ENCODE measurements at regions not wholly inside any gene's neighbourhood (a gene's known extent, or its start where the extent isn't known, plus 50 kb on each side); places are given as distances from the start of the nearest gene placed in this dataset.

DNA sequence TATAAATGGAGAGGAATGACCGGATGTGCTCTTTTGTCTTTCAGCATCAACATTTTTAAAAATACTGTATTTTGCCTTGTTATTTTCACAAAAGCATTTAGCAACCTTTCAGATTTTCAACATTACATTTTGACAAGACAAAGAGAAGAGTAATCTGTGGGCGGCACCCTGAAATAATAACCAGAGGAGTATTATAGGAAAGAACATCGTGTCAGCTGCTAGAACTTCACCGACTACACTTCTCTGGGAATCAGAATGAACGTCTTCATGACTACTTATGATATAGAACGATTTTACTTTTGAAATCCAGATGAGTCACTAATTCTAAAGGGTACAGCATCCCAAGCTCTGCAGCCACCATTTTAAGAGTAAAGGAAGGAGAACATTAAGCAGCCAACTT is 531.5 kb upstream of the FRG1 start:
- H3K4me3 ChIP-seq (ENCODE audit: low read depth in 2 of 2, low read length in 2 of 2): no peak overlapping the region
- no peaks in the 10 kb centered on the region for H3K4me1 ChIP-seq (ENCODE audit: control insufficient read depth, insufficient read depth, low read length)
- H3K27me3 ChIP-seq (ENCODE audit: control insufficient read depth, insufficient read depth, low read length): no peaks in the 10 kb centered on the region
- H3K9me3 ChIP-seq (ENCODE audit: control insufficient read depth, insufficient read depth, low read depth, low read length): no peaks in the 10 kb centered on the region
- H3K36me3 ChIP-seq (ENCODE audit: control insufficient read depth, insufficient read depth, low read length): no peaks in the 10 kb centered on the region
- ChIA-PET POLR2A (no interaction called here), CTCF (no interaction called here)
- in situ Hi-C loops (cut with HindIII; ENCODE audit: low pct_unique_long_range_greater_than_20kb, low sequenced_read_pairs) (no loop called here), intact Hi-C loops (cut with micrococcal nuclease; ENCODE audit: unreplicated experiment) (no loop called here)
- DNase-seq (ENCODE audit: low read depth, low spot score) (no peak), ATAC-seq (no peak)
- no TSS peak for BruUV-seq (replicated peaks)
- H3K27ac ChIP-seq (ENCODE audit: low read length): no peak overlapping the region
- TF ChIP-seq SIN3A (IDR thresholded peaks at IDR 0.05; ENCODE audit: borderline replicate concordance, insufficient read depth, low read depth, low read length) (no peak), POLR2AphosphoS5 (IDR thresholded peaks at IDR 0.05; ENCODE audit: low read depth, low read length) (no peak), TCF7L2 (IDR thresholded peaks at IDR 0.05; ENCODE audit: low read depth, low read length) (no peak)
- TF ChIP-seq, protein P1, sequence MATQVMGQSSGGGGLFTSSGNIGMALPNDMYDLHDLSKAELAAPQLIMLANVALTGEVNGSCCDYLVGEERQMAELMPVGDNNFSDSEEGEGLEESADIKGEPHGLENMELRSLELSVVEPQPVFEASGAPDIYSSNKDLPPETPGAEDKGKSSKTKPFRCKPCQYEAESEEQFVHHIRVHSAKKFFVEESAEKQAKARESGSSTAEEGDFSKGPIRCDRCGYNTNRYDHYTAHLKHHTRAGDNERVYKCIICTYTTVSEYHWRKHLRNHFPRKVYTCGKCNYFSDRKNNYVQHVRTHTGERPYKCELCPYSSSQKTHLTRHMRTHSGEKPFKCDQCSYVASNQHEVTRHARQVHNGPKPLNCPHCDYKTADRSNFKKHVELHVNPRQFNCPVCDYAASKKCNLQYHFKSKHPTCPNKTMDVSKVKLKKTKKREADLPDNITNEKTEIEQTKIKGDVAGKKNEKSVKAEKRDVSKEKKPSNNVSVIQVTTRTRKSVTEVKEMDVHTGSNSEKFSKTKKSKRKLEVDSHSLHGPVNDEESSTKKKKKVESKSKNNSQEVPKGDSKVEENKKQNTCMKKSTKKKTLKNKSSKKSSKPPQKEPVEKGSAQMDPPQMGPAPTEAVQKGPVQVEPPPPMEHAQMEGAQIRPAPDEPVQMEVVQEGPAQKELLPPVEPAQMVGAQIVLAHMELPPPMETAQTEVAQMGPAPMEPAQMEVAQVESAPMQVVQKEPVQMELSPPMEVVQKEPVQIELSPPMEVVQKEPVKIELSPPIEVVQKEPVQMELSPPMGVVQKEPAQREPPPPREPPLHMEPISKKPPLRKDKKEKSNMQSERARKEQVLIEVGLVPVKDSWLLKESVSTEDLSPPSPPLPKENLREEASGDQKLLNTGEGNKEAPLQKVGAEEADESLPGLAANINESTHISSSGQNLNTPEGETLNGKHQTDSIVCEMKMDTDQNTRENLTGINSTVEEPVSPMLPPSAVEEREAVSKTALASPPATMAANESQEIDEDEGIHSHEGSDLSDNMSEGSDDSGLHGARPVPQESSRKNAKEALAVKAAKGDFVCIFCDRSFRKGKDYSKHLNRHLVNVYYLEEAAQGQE (IDR thresholded peaks at IDR 0.05; ENCODE audit: insufficient read depth in 1 of 2, low read depth in 2 of 2, low read length in 1 of 2): no peak
- TF ChIP-seq, protein P2, sequence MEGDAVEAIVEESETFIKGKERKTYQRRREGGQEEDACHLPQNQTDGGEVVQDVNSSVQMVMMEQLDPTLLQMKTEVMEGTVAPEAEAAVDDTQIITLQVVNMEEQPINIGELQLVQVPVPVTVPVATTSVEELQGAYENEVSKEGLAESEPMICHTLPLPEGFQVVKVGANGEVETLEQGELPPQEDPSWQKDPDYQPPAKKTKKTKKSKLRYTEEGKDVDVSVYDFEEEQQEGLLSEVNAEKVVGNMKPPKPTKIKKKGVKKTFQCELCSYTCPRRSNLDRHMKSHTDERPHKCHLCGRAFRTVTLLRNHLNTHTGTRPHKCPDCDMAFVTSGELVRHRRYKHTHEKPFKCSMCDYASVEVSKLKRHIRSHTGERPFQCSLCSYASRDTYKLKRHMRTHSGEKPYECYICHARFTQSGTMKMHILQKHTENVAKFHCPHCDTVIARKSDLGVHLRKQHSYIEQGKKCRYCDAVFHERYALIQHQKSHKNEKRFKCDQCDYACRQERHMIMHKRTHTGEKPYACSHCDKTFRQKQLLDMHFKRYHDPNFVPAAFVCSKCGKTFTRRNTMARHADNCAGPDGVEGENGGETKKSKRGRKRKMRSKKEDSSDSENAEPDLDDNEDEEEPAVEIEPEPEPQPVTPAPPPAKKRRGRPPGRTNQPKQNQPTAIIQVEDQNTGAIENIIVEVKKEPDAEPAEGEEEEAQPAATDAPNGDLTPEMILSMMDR (IDR thresholded peaks at IDR 0.05): no peak

DNA sequence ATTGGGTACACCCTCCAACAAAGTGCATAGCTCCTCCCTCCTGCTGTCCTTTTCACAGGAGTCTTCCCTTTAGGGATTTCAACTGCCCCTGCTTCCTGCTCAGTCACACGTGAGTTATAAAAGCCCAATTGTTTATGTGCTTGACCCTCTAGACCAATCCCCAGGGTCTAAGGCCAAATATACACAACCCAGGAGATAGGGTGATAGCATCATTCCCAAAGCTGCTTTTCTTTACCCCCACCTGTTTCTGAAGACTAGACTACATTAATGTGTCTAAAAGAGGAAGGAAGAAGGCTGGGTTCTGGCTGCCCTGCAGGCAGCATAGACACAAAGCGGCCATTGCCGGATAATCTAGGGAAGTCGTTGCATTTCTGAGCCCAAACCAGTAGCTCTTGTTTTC is 526.7 kb upstream of the FRG1 start:
- Histone ChIP-seq H3K4me1 (ENCODE audit: control insufficient read depth, insufficient read depth, low read length) (no peaks in the 10 kb centered on the region), H3K4me3 (ENCODE audit: low read depth in 2 of 2, low read length in 2 of 2) (no peak overlapping the region), H3K36me3 (ENCODE audit: control insufficient read depth, insufficient read depth, low read length) (no peaks in the 10 kb centered on the region), H3K27me3 (ENCODE audit: control insufficient read depth, insufficient read depth, low read length) (no peaks in the 10 kb centered on the region), H3K9me3 (ENCODE audit: control insufficient read depth, insufficient read depth, low read depth, low read length) (no peaks in the 10 kb centered on the region), H3K27ac (ENCODE audit: low read length) (no peak overlapping the region)
- BruUV-seq (replicated peaks): no TSS peak
- intact Hi-C loops (cut with micrococcal nuclease; ENCODE audit: unreplicated experiment) (no loop called here), in situ Hi-C loops (cut with HindIII; ENCODE audit: low pct_unique_long_range_greater_than_20kb, low sequenced_read_pairs) (no loop called here)
- ChIA-PET CTCF (no interaction called here), POLR2A (no interaction called here)
- TF ChIP-seq POLR2AphosphoS5 (IDR thresholded peaks at IDR 0.05; ENCODE audit: low read depth, low read length): no peak
- TF ChIP-seq, protein P1 (IDR thresholded peaks at IDR 0.05; ENCODE audit: insufficient read depth in 1 of 2, low read depth in 2 of 2, low read length in 1 of 2): no peak
- no peak for TF ChIP-seq TCF7L2 (IDR thresholded peaks at IDR 0.05; ENCODE audit: low read depth, low read length)
- TF ChIP-seq, protein P2 (IDR thresholded peaks at IDR 0.05): no peak
- TF ChIP-seq SIN3A (IDR thresholded peaks at IDR 0.05; ENCODE audit: borderline replicate concordance, insufficient read depth, low read depth, low read length): no peak
- DNase-seq (ENCODE audit: low read depth, low spot score) (no peak), ATAC-seq (no peak)
